ENCODE measurements at regions not wholly inside any gene's neighbourhood (a gene's known extent, or its start where the extent isn't known, plus 50 kb on each side); places are given as distances from the start of the nearest gene placed in this dataset.

GRCh38 chr7:132065193-132065988 is 509.0 kb upstream of the PODXL start (continued):
- no peak for TF ChIP-seq CHD1 (IDR thresholded peaks at IDR 0.05; ENCODE audit: low read depth, low read length)

GRCh38 chr7:132063800-132064199 is 507.4 kb upstream of the PODXL start:
- BruUV-seq (replicated peaks) = no TSS peak
- Histone ChIP-seq H2BK20ac (ENCODE audit: low read depth, low read length) (no peak overlapping the region), H3K56ac (ENCODE audit: extremely low read depth, insufficient read depth, low read length) (no peak overlapping the region), H3K36me3 (ENCODE audit: control insufficient read depth, insufficient read depth, low read length) (no peaks in the 10 kb centered on the region), H3K4me2 (ENCODE audit: low read depth, low read length) (no peak overlapping the region), H3K27ac (ENCODE audit: insufficient read depth, low read length) (no peak overlapping the region), H3K4me3 (ENCODE audit: insufficient read depth, low read depth, low read length) (no peak overlapping the region), H4K5ac (ENCODE audit: low read depth, low read length) (no peak overlapping the region), H4K20me1 (ENCODE audit: insufficient read depth, low read length) (no peaks in the 10 kb centered on the region), H3K9ac (ENCODE audit: low read depth, low read length) (no peak overlapping the region), H3K4me1 (ENCODE audit: control insufficient read depth, insufficient read depth, low read length) (peaks cover 17% of the 10 kb centered on the region), H3K14ac (replicated peaks; ENCODE audit: low read depth, low read length) (no peak overlapping the region), H2AK9ac (replicated peaks; ENCODE audit: low read depth, low read length, poor library complexity) (no peak overlapping the region), H4K91ac (ENCODE audit: insufficient read depth, low read depth, low read length) (no peak overlapping the region), H2AK5ac (ENCODE audit: low read depth, low read length) (no peak overlapping the region), H3K23ac (ENCODE audit: low read depth, low read length) (no peak overlapping the region), H2BK5ac (ENCODE audit: low read depth, low read length, poor library complexity, severe bottlenecking) (no peak overlapping the region), H3K9me1 (ENCODE audit: insufficient read depth, low read length) (peaks cover 20% of the 10 kb centered on the region), H3K18ac (ENCODE audit: low read depth, low read length) (no peak overlapping the region), H2BK120ac (ENCODE audit: low read depth, low read length) (no peak overlapping the region), H2AFZ (replicated peaks; ENCODE audit: low read length, poor library complexity) (peak overlapping the region; percentile 29), H3K79me1 (ENCODE audit: low read depth in 1 of 2, low read length in 2 of 2) (no peaks in the 10 kb centered on the region), H4K8ac (ENCODE audit: low read depth in 2 of 2, low read length in 2 of 2) (no peak overlapping the region), H3K9me3 (ENCODE audit: control insufficient read depth, insufficient read depth, low read length) (no peaks in the 10 kb centered on the region), H3K27me3 (ENCODE audit: control insufficient read depth, insufficient read depth, low read length) (no peaks in the 10 kb centered on the region), H2BK15ac (ENCODE audit: low read depth, low read length) (no peak overlapping the region), H3K4ac (ENCODE audit: low read depth, low read length) (no peak overlapping the region)
- no peak for ATAC-seq (ENCODE audit: low read depth)
- intact Hi-C loops (cut with micrococcal nuclease) (no loop called here), in situ Hi-C loops (cut with MboI; ENCODE audit: low sequenced_read_pairs) (no loop called here), dilution Hi-C loops (cut with HindIII; ENCODE audit: low sequenced_read_pairs, unreplicated experiment) (no loop called here)
- no CpG with 5 or more reads among the region's 7 CpGs for WGBS, 2 experiments (ENCODE audit: extremely low coverage in 2 of 2, insufficient read length in 1 of 2)
- POLR2A ChIA-PET (ENCODE audit: unreplicated experiment) = interaction anchor here (0.5 kb wide), 1 partner anchor 26 kb away, joined by 3 read pairs; no protein-coding TSS in a partner anchor
- DNase-seq = no peak
- CTCF ChIA-PET = no interaction called here
- TF ChIP-seq CHD1 (IDR thresholded peaks at IDR 0.05; ENCODE audit: low read depth, low read length) (no peak), NFE2L2 (IDR thresholded peaks at IDR 0.05; ENCODE audit: low read depth, low read length) (no peak), ELK1 (IDR thresholded peaks at IDR 0.05; ENCODE audit: borderline replicate concordance, low read depth, low read length) (no peak), USF2 (IDR thresholded peaks at IDR 0.05; ENCODE audit: low read depth, low read length) (no peak), POLR2A (IDR thresholded peaks at IDR 0.05; ENCODE audit: low read depth, low read length) (no peak), RCOR1 (IDR thresholded peaks at IDR 0.05; ENCODE audit: insufficient replicate concordance, low read length) (no peak), SMC3 (IDR thresholded peaks at IDR 0.05; ENCODE audit: low read depth, low read length) (no peak), MAZ (IDR thresholded peaks at IDR 0.05; ENCODE audit: borderline replicate concordance, low read depth, low read length) (no peak), CTCF (conservative IDR thresholded peaks at IDR 0.05; ENCODE audit: low read depth, low read length) (no peak), CEBPB (IDR thresholded peaks at IDR 0.05; ENCODE audit: low read depth, low read length) (no peak), FOS (IDR thresholded peaks at IDR 0.05; ENCODE audit: low read depth, low read length) (no peak), MXI1 (IDR thresholded peaks at IDR 0.05; ENCODE audit: borderline replicate concordance, low read depth, low read length) (no peak), BHLHE40 (IDR thresholded peaks at IDR 0.05; ENCODE audit: low read depth, low read length) (no peak)

All from IMR-90 (cell line).